SK-N-SH treated with all-trans-retinoic acid at 6 μM for 48 hours (cell line): ENCODE measurements at regions not wholly inside any gene's neighbourhood (a gene's known extent, or its start where the extent isn't known, plus 50 kb on each side); places are given as distances from the start of the nearest gene placed in this dataset.

Source experiments
- ATAC-seq: fragments of 200-7000 bp; cut with Tn5 transposase; 3 replicates; pipeline ENCODE4 v1.9.1; 2020; ENCODE audit warnings: mild to moderate bottlenecking, moderate library complexity
- ARNTL ChIP-seq: fragments of 450-650 bp; formaldehyde crosslinking; IDR thresholded peaks from 2 replicates; pipeline ENCODE4 v1.5.0; 2020; ENCODE audit warnings: low read depth, mild to moderate bottlenecking, moderate library complexity, borderline replicate concordance
- CSDC2 ChIP-seq: fragments of 250-450 bp; sonication (Bioruptor Pico); IDR thresholded peaks from 2 replicates; pipeline ENCODE4 v1.5.0; 2020; ENCODE audit warnings: mild to moderate bottlenecking, moderate library complexity
- CSRNP3 ChIP-seq: fragments of 250-450 bp; sonication (Bioruptor Pico); IDR thresholded peaks from 2 replicates; pipeline ENCODE4 v1.5.1; 2021; ENCODE audit warnings: mild to moderate bottlenecking, moderate library complexity
- GLIS3 ChIP-seq: fragments of 250-450 bp; sonication (Bioruptor Pico); IDR thresholded peaks from 2 replicates; pipeline ENCODE4 v1.5.0; 2020; ENCODE audit warnings: mild to moderate bottlenecking, moderate library complexity
- ISL1 ChIP-seq: fragments of 250-450 bp; sonication (Bioruptor Pico); IDR thresholded peaks from 2 replicates; pipeline ENCODE4 v2.1.2; 2022; ENCODE audit warnings: mild to moderate bottlenecking, moderate library complexity
- OSR1 ChIP-seq: fragments of 250-450 bp; sonication (Bioruptor Pico); IDR thresholded peaks from 2 replicates; pipeline ENCODE4 v1.8.0; 2022; ENCODE audit warnings: moderate library complexity, mild to moderate bottlenecking, inconsistent platforms
- PATZ1 ChIP-seq: fragments of 250-450 bp; sonication (Bioruptor Pico); IDR thresholded peaks from 2 replicates; pipeline ENCODE4 v1.8.0; 2020; ENCODE audit warnings: mild to moderate bottlenecking, moderate library complexity, borderline replicate concordance
- POU6F1 ChIP-seq: fragments of 250-450 bp; sonication (Bioruptor Pico); IDR thresholded peaks from 2 replicates; pipeline ENCODE4 v1.8.0; 2021; ENCODE audit warnings: low read depth, mild to moderate bottlenecking, moderate library complexity, borderline replicate concordance
- PPARA ChIP-seq: fragments of 250-450 bp; sonication (Bioruptor Pico); IDR thresholded peaks from 2 replicates; pipeline ENCODE4 v1.5.0; 2020; ENCODE audit warnings: mild to moderate bottlenecking, borderline replicate concordance
- RARB ChIP-seq: fragments of 250-450 bp; sonication (Bioruptor Pico); IDR thresholded peaks from 2 replicates; pipeline ENCODE4 v1.8.0; 2021; ENCODE audit warnings: mild to moderate bottlenecking, moderate library complexity
- SNAI2 ChIP-seq: fragments of 250-450 bp; sonication (Bioruptor Pico); IDR thresholded peaks from 2 replicates; pipeline ENCODE4 v1.5.0; 2020; ENCODE audit warnings: mild to moderate bottlenecking, moderate library complexity
- TOX ChIP-seq: fragments of 250-450 bp; sonication (Bioruptor Pico); IDR thresholded peaks from 2 replicates; pipeline ENCODE4 v1.8.0; 2021; ENCODE audit warnings: mild to moderate bottlenecking, moderate library complexity, borderline replicate concordance
- TSHZ2 ChIP-seq: fragments of 250-450 bp; sonication (Bioruptor Pico); IDR thresholded peaks from 2 replicates; pipeline ENCODE4 v1.5.0; 2020; ENCODE audit warnings: mild to moderate bottlenecking, moderate library complexity
- ZC3H10 ChIP-seq: fragments of 250-450 bp; sonication (Bioruptor Pico); IDR thresholded peaks from 2 replicates; pipeline ENCODE4 v1.5.1; 2021; ENCODE audit warnings: mild to moderate bottlenecking, moderate library complexity
- ZFP3 ChIP-seq: fragments of 250-450 bp; sonication (Bioruptor Pico); IDR thresholded peaks from 2 replicates; pipeline ENCODE4 v1.5.0; 2020; ENCODE audit warnings: mild to moderate bottlenecking, moderate library complexity
- ZFP30 ChIP-seq: fragments of 450-650 bp; formaldehyde crosslinking; IDR thresholded peaks from 2 replicates; pipeline ENCODE4 v1.5.0; 2022; ENCODE audit warnings: mild to moderate bottlenecking, moderate library complexity
- ZNF70 ChIP-seq: fragments of 450-650 bp; formaldehyde crosslinking; IDR thresholded peaks from 2 replicates; pipeline ENCODE4 v1.5.0; 2020; ENCODE audit warnings: mild to moderate bottlenecking, moderate library complexity
- ZNF8 ChIP-seq: fragments of 450-650 bp; formaldehyde crosslinking; IDR thresholded peaks from 2 replicates; pipeline ENCODE4 v1.5.0; 2020; ENCODE audit warnings: mild to moderate bottlenecking, moderate library complexity
- TF ChIP-seq, protein P1 (sequence below): fragments of 250-450 bp; sonication (Bioruptor Pico); IDR thresholded peaks from 2 replicates; pipeline ENCODE4 v1.5.1; 2020; ENCODE audit warnings: low read depth, mild to moderate bottlenecking, moderate library complexity

DNA sequence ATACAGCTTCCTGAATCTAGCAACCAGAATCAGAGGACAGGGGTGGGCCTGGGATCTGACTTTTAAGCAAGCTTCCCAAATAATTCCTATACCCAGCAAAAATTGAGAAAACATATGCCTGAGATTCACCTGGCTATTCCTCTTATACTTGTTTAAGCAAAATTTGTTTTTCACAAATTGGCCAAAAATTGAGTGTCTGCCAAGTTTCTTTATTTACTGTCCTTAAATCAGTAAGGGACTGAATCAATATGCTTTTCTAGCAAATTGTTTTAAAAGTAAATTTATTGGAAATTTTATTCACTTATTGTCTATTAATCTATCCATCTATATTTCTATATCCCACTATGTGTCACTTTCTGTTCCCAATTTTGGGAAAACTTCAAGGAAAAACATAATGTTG lies 337.0 kb upstream of the ZNF804A start:
- no peak for ATAC-seq
- TF ChIP-seq, protein P1, sequence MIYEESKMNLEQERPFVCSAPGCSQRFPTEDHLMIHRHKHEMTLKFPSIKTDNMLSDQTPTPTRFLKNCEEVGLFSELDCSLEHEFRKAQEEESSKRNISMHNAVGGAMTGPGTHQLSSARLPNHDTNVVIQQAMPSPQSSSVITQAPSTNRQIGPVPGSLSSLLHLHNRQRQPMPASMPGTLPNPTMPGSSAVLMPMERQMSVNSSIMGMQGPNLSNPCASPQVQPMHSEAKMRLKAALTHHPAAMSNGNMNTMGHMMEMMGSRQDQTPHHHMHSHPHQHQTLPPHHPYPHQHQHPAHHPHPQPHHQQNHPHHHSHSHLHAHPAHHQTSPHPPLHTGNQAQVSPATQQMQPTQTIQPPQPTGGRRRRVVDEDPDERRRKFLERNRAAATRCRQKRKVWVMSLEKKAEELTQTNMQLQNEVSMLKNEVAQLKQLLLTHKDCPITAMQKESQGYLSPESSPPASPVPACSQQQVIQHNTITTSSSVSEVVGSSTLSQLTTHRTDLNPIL (CRISPR knock-in tag), result no peak
- no peak for TF ChIP-seq TSHZ2 (CRISPR knock-in tag)
- no peak for TF ChIP-seq ZFP3 (CRISPR knock-in tag)
- no peak for TF ChIP-seq ZNF8 (CRISPR knock-in tag)
- TF ChIP-seq RARB (CRISPR knock-in tag), result no peak
- TF ChIP-seq ZC3H10 (CRISPR knock-in tag), result no peak
- no peak for TF ChIP-seq ZFP30 (CRISPR knock-in tag)
- no peak for TF ChIP-seq GLIS3 (CRISPR knock-in tag)
- TF ChIP-seq CSRNP3, result no peak
- TF ChIP-seq OSR1 (CRISPR knock-in tag), result no peak
- TF ChIP-seq TOX (CRISPR knock-in tag), result no peak
- no peak for TF ChIP-seq PPARA (CRISPR knock-in tag)
- TF ChIP-seq CSDC2, result no peak
- TF ChIP-seq POU6F1 (CRISPR knock-in tag), result no peak
- TF ChIP-seq ARNTL (CRISPR knock-in tag), result no peak
- TF ChIP-seq ZNF70 (CRISPR knock-in tag), result no peak

- no peak for TF ChIP-seq SNAI2 (CRISPR knock-in tag)
- no peak for TF ChIP-seq ISL1 (CRISPR knock-in tag)
- no peak for TF ChIP-seq CSRNP3
- no peak for TF ChIP-seq ARNTL (CRISPR knock-in tag)
- no peak for TF ChIP-seq RARB (CRISPR knock-in tag)
- TF ChIP-seq, protein P1 (CRISPR knock-in tag), result no peak
- TF ChIP-seq TSHZ2 (CRISPR knock-in tag), result no peak
- no peak for TF ChIP-seq PPARA (CRISPR knock-in tag)
- no peak for TF ChIP-seq ZC3H10 (CRISPR knock-in tag)
- TF ChIP-seq ZNF8 (CRISPR knock-in tag), result no peak
- no peak for TF ChIP-seq POU6F1 (CRISPR knock-in tag)
- TF ChIP-seq ZFP3 (CRISPR knock-in tag), result no peak
- TF ChIP-seq ZFP30 (CRISPR knock-in tag), result no peak
- TF ChIP-seq OSR1 (CRISPR knock-in tag), result no peak
- no peak for TF ChIP-seq GLIS3 (CRISPR knock-in tag)
- TF ChIP-seq PATZ1 (CRISPR knock-in tag), result no peak
- TF ChIP-seq TOX (CRISPR knock-in tag), result no peak
- TF ChIP-seq, all 23 proteins: peak for 0
- no peak for ATAC-seq
Observed at GRCh38 chr2:184261818-184262217, 336.5 kb upstream of the ZNF804A start.
